DMS 273 treated with DMSO at 0.1 percent for 48 hours (cell line): ENCODE measurements at regions not wholly inside any gene's neighbourhood (a gene's known extent, or its start where the extent isn't known, plus 50 kb on each side); places are given as distances from the start of the nearest gene placed in this dataset.
"Not testable (repeated sequence)": the region's sequence is repeated elsewhere in the genome, so short reads cannot be mapped to it uniquely, and the experiment has no call there.

ENCODE experiments used
- DNase-seq: peaks from one replicate; lab custom pipeline; 2025; lab: John Stamatoyannopoulos, UW

GRCh38 chr2:160550048-160550447, 56.4 kb upstream of the RBMS1 start:
- DNase-seq = no peak

- no peak for DNase-seq
Observed at GRCh38 chr2:160551259-160551658, 57.7 kb upstream of the RBMS1 start.

- no peak for DNase-seq
Observed at GRCh38 chr2:160555420-160556071, 61.9 kb upstream of the RBMS1 start.

- no peak for DNase-seq
Observed at GRCh38 chr2:160557903-160558302, 64.3 kb upstream of the RBMS1 start.

- DNase-seq = no peak
Observed at GRCh38 chr2:160558531-160558930, 64.9 kb upstream of the RBMS1 start.

GRCh38 chr2:160561551-160562295, 68.1 kb upstream of the RBMS1 start:
- no peak for DNase-seq

- no peak for DNase-seq
Observed at GRCh38 chr2:160562730-160563129, 69.1 kb upstream of the RBMS1 start.

GRCh38 chr2:160564591-160564990, 71.0 kb upstream of the RBMS1 start:
- no peak for DNase-seq

GRCh38 chr2:160565099-160565845, 71.7 kb upstream of the RBMS1 start:
- no peak for DNase-seq

GRCh38 chr2:160566717-160567116, 73.1 kb upstream of the RBMS1 start:
- DNase-seq = no peak

- no peak for DNase-seq
Observed at GRCh38 chr2:160568856-160569255, 75.2 kb upstream of the RBMS1 start.

GRCh38 chr2:160570376-160570775, 76.8 kb upstream of the RBMS1 start:
- no peak for DNase-seq

- no peak for DNase-seq
Observed at GRCh38 chr2:160574468-160575140, 81.0 kb upstream of the RBMS1 start.

- DNase-seq = no peak
Observed at GRCh38 chr2:160575368-160575767, 81.8 kb upstream of the RBMS1 start.

GRCh38 chr2:160576054-160576499, 82.5 kb upstream of the RBMS1 start:
- no peak for DNase-seq

GRCh38 chr2:160577081-160577480, 83.5 kb upstream of the RBMS1 start:
- DNase-seq = not testable (repeated sequence)

GRCh38 chr2:160581035-160581434, 87.4 kb upstream of the RBMS1 start:
- no peak for DNase-seq

GRCh38 chr2:160581448-160581847, 87.8 kb upstream of the RBMS1 start:
- DNase-seq = no peak

- no peak for DNase-seq
Observed at GRCh38 chr2:160582081-160582480, 88.5 kb upstream of the RBMS1 start.

GRCh38 chr2:160582490-160583145, 89.0 kb upstream of the RBMS1 start:
- no peak for DNase-seq

- no peak for DNase-seq
Observed at GRCh38 chr2:160583146-160583535, 89.5 kb upstream of the RBMS1 start.
